ENCODE measurements at regions not wholly inside any gene's neighbourhood (a gene's known extent, or its start where the extent isn't known, plus 50 kb on each side); places are given as distances from the start of the nearest gene placed in this dataset.

- no peak for DNase-seq (ENCODE audit: extremely low spot score)
- ChIA-PET POLR2A (no interaction called here), CTCF (no interaction called here)
- TF ChIP-seq FOXK2 (IDR thresholded peaks at IDR 0.05) (no peak), LEF1 (IDR thresholded peaks at IDR 0.05; ENCODE audit: borderline replicate concordance) (no peak), SUZ12 (IDR thresholded peaks at IDR 0.05) (no peak), FOXM1 (IDR thresholded peaks at IDR 0.05; ENCODE audit: borderline replicate concordance) (no peak), ELF4 (IDR thresholded peaks at IDR 0.05) (no peak), CTBP1 (IDR thresholded peaks at IDR 0.05; ENCODE audit: borderline replicate concordance) (no peak), ARNT (IDR thresholded peaks at IDR 0.05) (no peak), HDGF (IDR thresholded peaks at IDR 0.05; ENCODE audit: borderline replicate concordance) (no peak), L3MBTL2 (conservative IDR thresholded peaks at IDR 0.05) (no peak)
These were observed 240.3 kb downstream of the MAF start for GRCh38 chr16:79360267-79360666.

GRCh38 chr16:79359082-79359481 is 241.5 kb downstream of the MAF start:
- TF ChIP-seq PKNOX1 (IDR thresholded peaks at IDR 0.05) (no peak), L3MBTL2 (conservative IDR thresholded peaks at IDR 0.05) (no peak), BHLHE40 (IDR thresholded peaks at IDR 0.05; ENCODE audit: borderline replicate concordance) (no peak), ELF4 (IDR thresholded peaks at IDR 0.05) (no peak), CTBP1 (IDR thresholded peaks at IDR 0.05; ENCODE audit: borderline replicate concordance) (no peak), ZNF384 (IDR thresholded peaks at IDR 0.05) (no peak), NFRKB (IDR thresholded peaks at IDR 0.05) (no peak), LEF1 (IDR thresholded peaks at IDR 0.05; ENCODE audit: borderline replicate concordance) (no peak), HDGF (IDR thresholded peaks at IDR 0.05; ENCODE audit: borderline replicate concordance) (no peak), TARDBP (IDR thresholded peaks at IDR 0.05) (no peak), FOXM1 (IDR thresholded peaks at IDR 0.05; ENCODE audit: borderline replicate concordance) (no peak), FOXK2 (IDR thresholded peaks at IDR 0.05) (no peak), SP1 (IDR thresholded peaks at IDR 0.05) (no peak), FOXA1 (IDR thresholded peaks at IDR 0.05) (no peak), SUZ12 (IDR thresholded peaks at IDR 0.05) (no peak), ARNT (IDR thresholded peaks at IDR 0.05) (no peak)
- CTCF ChIA-PET = interaction anchor here (0.5 kb wide), 1 partner anchor 14 kb away, joined by 4 read pairs; no protein-coding TSS in a partner anchor
- no peak for DNase-seq (ENCODE audit: extremely low spot score)
- POLR2A ChIA-PET = no interaction called here

- POLR2A ChIA-PET = no interaction called here
- TF ChIP-seq BHLHE40 (IDR thresholded peaks at IDR 0.05; ENCODE audit: borderline replicate concordance) (no peak), NFRKB (IDR thresholded peaks at IDR 0.05) (no peak), ELF4 (IDR thresholded peaks at IDR 0.05) (no peak), FOXM1 (IDR thresholded peaks at IDR 0.05; ENCODE audit: borderline replicate concordance) (no peak)
- DNase-seq (ENCODE audit: extremely low spot score) = no peak
- CTCF ChIA-PET = interaction anchor here (1.1 kb wide), 1 partner anchor 24 kb away, joined by 3 read pairs; no protein-coding TSS in a partner anchor
These were observed 242.3 kb downstream of the MAF start for GRCh38 chr16:79358188-79358587.

GRCh38 chr16:79355600-79356358 is 244.8 kb downstream of the MAF start:
- TF ChIP-seq ELF4 (IDR thresholded peaks at IDR 0.05) (no peak), L3MBTL2 (conservative IDR thresholded peaks at IDR 0.05) (no peak), FOXA1 (IDR thresholded peaks at IDR 0.05) (no peak), ZNF384 (IDR thresholded peaks at IDR 0.05) (no peak), LEF1 (IDR thresholded peaks at IDR 0.05; ENCODE audit: borderline replicate concordance) (no peak), FOXM1 (IDR thresholded peaks at IDR 0.05; ENCODE audit: borderline replicate concordance) (no peak), SP1 (IDR thresholded peaks at IDR 0.05) (no peak), ARNT (IDR thresholded peaks at IDR 0.05) (no peak), TARDBP (IDR thresholded peaks at IDR 0.05) (no peak), FOXK2 (IDR thresholded peaks at IDR 0.05) (no peak), NFRKB (IDR thresholded peaks at IDR 0.05) (no peak)
- CTCF ChIA-PET = no interaction called here

GRCh38 chr16:79351927-79352326 is 248.6 kb downstream of the MAF start:
- no peak for DNase-seq (ENCODE audit: extremely low spot score)
- CTCF ChIA-PET = no interaction called here
- TF ChIP-seq FOXM1 (IDR thresholded peaks at IDR 0.05; ENCODE audit: borderline replicate concordance) = no peak
- no peak for TF ChIP-seq ZNF384 (IDR thresholded peaks at IDR 0.05)
- TF ChIP-seq PKNOX1 (IDR thresholded peaks at IDR 0.05) = no peak
- TF ChIP-seq L3MBTL2 (conservative IDR thresholded peaks at IDR 0.05) = no peak
- TF ChIP-seq TARDBP (IDR thresholded peaks at IDR 0.05) = no peak
- TF ChIP-seq HDGF (IDR thresholded peaks at IDR 0.05; ENCODE audit: borderline replicate concordance) = no peak
- no peak for TF ChIP-seq FOXK2 (IDR thresholded peaks at IDR 0.05)
- no peak for TF ChIP-seq ELF4 (IDR thresholded peaks at IDR 0.05)
- TF ChIP-seq ARNT (IDR thresholded peaks at IDR 0.05) = no peak
- no peak for TF ChIP-seq NFRKB (IDR thresholded peaks at IDR 0.05)
- TF ChIP-seq FOXA1 (IDR thresholded peaks at IDR 0.05) = no peak
- TF ChIP-seq SP1 (IDR thresholded peaks at IDR 0.05) = no peak
- no peak for TF ChIP-seq CTBP1 (IDR thresholded peaks at IDR 0.05; ENCODE audit: borderline replicate concordance)
- TF ChIP-seq BHLHE40 (IDR thresholded peaks at IDR 0.05; ENCODE audit: borderline replicate concordance) = no peak
- no peak for TF ChIP-seq LEF1 (IDR thresholded peaks at IDR 0.05; ENCODE audit: borderline replicate concordance)
- POLR2A ChIA-PET = no interaction called here

More at GRCh38 chr16:79355600-79356358, 244.8 kb downstream of the MAF start:
- POLR2A ChIA-PET = no interaction called here
- no peak for DNase-seq (ENCODE audit: extremely low spot score)

- ChIA-PET POLR2A (no interaction called here), CTCF (interaction anchor here (1.6 kb wide), 1 partner anchor 16 kb away, joined by 6 read pairs; no protein-coding TSS in a partner anchor)
- DNase-seq (ENCODE audit: extremely low spot score) = no peak
- TF ChIP-seq CTBP1 (IDR thresholded peaks at IDR 0.05; ENCODE audit: borderline replicate concordance) = no peak
- TF ChIP-seq TARDBP (IDR thresholded peaks at IDR 0.05) = no peak
- no peak for TF ChIP-seq ELF4 (IDR thresholded peaks at IDR 0.05)
- TF ChIP-seq ARNT (IDR thresholded peaks at IDR 0.05) = no peak
- no peak for TF ChIP-seq SUZ12 (IDR thresholded peaks at IDR 0.05)
- no peak for TF ChIP-seq FOXK2 (IDR thresholded peaks at IDR 0.05)
These were observed 250.7 kb downstream of the MAF start for GRCh38 chr16:79349803-79350202.

Measured in HEK293T (cell line).